A673 (cell line): ENCODE measurements at regions not wholly inside any gene's neighbourhood (a gene's known extent, or its start where the extent isn't known, plus 50 kb on each side); places are given as distances from the start of the nearest gene placed in this dataset.

Experiments used
- EZH2 ChIP-seq: fragments of 200-600 bp; sonication (generic); IDR thresholded peaks from 2 replicates; pipeline ENCODE4 v1.6.1; 2017; ENCODE audit warnings: borderline replicate concordance, low read depth, mild to moderate bottlenecking, mixed read lengths, antibody characterized with exemption, low read length; ENCODE audit not compliant: poor library complexity, severe bottlenecking
- TF ChIP-seq, protein P1 (sequence below): fragments of 300-800, 200-600 bp; sonication (generic); conservative IDR thresholded peaks from 2 replicates; pipeline ENCODE4 v1.5.1; 2017; ENCODE audit warnings: low read depth, mild to moderate bottlenecking, antibody characterized with exemption, low read length, moderate library complexity, mixed read lengths

DNA sequence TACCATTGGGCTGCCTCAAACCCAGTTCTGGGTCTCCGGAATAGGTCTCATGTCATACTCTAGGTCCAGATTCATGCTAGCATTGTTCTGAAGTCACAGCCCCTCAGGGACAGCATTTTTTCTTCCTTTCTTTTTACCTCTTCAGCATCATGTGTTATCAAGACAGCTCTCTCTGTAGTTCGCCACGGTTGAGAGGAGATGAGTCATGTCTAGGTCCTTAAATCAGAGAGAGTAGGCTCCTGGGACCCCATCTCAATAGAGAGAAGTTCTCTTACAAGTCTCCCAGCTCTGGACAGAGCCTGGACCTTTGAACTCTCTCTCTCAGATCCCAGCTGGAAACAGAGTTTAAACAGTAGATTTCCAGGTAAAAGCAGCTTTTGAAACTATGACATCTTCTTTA, 332.4 kb upstream of the CD180 start:
- TF ChIP-seq, protein P1, sequence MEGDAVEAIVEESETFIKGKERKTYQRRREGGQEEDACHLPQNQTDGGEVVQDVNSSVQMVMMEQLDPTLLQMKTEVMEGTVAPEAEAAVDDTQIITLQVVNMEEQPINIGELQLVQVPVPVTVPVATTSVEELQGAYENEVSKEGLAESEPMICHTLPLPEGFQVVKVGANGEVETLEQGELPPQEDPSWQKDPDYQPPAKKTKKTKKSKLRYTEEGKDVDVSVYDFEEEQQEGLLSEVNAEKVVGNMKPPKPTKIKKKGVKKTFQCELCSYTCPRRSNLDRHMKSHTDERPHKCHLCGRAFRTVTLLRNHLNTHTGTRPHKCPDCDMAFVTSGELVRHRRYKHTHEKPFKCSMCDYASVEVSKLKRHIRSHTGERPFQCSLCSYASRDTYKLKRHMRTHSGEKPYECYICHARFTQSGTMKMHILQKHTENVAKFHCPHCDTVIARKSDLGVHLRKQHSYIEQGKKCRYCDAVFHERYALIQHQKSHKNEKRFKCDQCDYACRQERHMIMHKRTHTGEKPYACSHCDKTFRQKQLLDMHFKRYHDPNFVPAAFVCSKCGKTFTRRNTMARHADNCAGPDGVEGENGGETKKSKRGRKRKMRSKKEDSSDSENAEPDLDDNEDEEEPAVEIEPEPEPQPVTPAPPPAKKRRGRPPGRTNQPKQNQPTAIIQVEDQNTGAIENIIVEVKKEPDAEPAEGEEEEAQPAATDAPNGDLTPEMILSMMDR = no peak
- TF ChIP-seq EZH2 = no peak
